ENCODE measurements at regions not wholly inside any gene's neighbourhood (a gene's known extent, or its start where the extent isn't known, plus 50 kb on each side); places are given as distances from the start of the nearest gene placed in this dataset.

DNA sequence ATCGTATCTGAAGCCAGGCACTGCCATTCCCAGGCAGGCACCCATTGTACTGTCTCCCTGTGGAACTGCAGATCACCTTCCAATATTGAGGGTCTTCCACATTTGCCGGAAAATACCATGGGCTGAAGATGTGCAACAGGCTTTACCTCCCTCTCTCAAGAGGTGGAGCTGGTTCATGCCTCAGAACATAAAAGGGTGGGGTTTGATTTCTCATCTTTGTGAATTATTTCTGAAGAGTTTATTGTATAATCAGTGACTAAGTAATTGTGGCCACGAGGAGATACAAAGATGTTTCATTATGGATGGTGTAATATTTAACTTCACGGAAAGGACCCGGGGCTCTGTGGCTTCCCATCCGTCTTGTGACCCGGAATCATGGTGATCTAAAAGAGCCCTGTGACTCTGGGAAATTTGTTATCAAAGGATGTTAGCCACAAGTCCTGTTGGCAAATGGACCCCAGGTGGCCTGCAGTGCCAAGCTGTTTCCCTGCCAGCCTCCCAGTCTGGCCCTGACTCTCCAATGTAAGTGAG, 230.5 kb downstream of the LACC1 start:
- no peaks in the 10 kb centered on the region for H3K36me3 ChIP-seq (ENCODE audit: insufficient read depth, low read length)
- no peaks in the 10 kb centered on the region for H3K9me3 ChIP-seq (ENCODE audit: low read length)
- no peaks in the 10 kb centered on the region for H3K27me3 ChIP-seq (ENCODE audit: low read length)
- H3K4me3 ChIP-seq (ENCODE audit: low read length), result no peak overlapping the region
- H3K9me2 ChIP-seq (replicated peaks; ENCODE audit: insufficient read depth, low read length), result no peaks in the 10 kb centered on the region
- no peak overlapping the region for H3K9ac ChIP-seq (ENCODE audit: low read length)
- no peaks in the 10 kb centered on the region for H4K20me1 ChIP-seq (ENCODE audit: insufficient read depth, low read depth, low read length)
- no peaks in the 10 kb centered on the region for H3K4me1 ChIP-seq (ENCODE audit: low read length)
- H2AFZ ChIP-seq (ENCODE audit: low read length), result no peak overlapping the region
- H3K27ac ChIP-seq (ENCODE audit: low read length), result no peak overlapping the region
- DNase-seq, result no peak
- no peaks in the 10 kb centered on the region for H3K79me2 ChIP-seq (ENCODE audit: low read length)
- no peak overlapping the region for H3K4me2 ChIP-seq (ENCODE audit: low read depth, low read length, poor library complexity, severe bottlenecking)

DNA sequence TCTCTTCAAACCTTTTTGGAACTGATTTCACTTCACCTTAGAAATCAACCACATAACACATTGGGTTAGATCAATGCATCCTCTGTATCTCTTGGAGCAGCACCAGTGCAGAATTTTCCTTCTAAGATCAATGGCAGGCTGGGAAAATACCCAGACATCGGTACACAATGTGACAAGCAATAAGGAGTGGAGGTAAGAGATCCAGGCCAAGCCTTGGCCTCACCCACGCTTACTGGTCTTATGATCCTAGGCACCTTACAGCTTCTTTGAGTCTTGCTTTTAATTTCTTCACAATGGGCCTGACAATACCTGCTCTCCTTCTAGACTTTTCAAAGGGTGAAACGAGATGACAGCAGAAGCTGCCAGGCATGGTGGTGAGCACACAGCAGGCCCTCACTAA, 232.0 kb downstream of the LACC1 start:
- Histone ChIP-seq H4K20me1 (ENCODE audit: insufficient read depth, low read depth, low read length) (no peaks in the 10 kb centered on the region), H3K9me2 (replicated peaks; ENCODE audit: insufficient read depth, low read length) (no peaks in the 10 kb centered on the region), H3K36me3 (ENCODE audit: insufficient read depth, low read length) (no peaks in the 10 kb centered on the region), H3K9me3 (ENCODE audit: low read length) (no peaks in the 10 kb centered on the region), H3K79me2 (ENCODE audit: low read length) (no peaks in the 10 kb centered on the region), H3K4me1 (ENCODE audit: low read length) (no peaks in the 10 kb centered on the region), H3K4me3 (ENCODE audit: low read length) (no peak overlapping the region), H3K27ac (ENCODE audit: low read length) (no peak overlapping the region), H2AFZ (ENCODE audit: low read length) (no peak overlapping the region), H3K27me3 (ENCODE audit: low read length) (no peaks in the 10 kb centered on the region), H3K4me2 (ENCODE audit: low read depth, low read length, poor library complexity, severe bottlenecking) (no peak overlapping the region), H3K9ac (ENCODE audit: low read length) (no peak overlapping the region)
- no peak for DNase-seq

DNA sequence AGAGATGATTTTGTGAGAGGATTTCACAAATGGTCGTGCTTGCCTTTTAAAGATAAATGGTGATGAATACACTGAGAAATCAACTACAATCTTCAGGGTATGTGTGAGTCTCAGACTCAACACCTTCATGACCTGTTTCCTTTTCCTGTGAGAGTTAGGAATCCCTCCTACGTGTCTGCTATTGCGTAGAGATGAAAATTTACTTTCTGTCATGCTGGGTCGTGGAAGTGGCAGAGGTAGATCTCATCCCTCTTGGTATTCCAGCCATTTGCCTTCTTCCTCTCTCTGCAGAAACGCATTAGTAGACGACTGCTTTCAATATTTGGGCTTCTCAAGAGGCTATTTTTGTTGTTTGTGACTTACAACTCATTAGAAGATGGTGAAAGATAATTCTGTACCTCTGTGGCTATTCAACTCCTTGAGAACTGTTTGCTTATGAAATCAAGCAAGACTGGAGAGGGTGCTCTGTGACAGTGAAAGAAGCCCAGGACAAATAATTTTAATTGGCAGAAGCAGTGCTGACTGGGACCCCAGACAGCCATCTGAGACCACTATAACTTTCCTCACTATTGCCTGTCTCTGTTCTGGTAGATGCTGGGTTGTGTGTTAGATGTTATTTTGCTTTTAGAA, 233.1 kb downstream of the LACC1 start:
- no peak overlapping the region for H2AFZ ChIP-seq (ENCODE audit: low read length)
- H3K4me2 ChIP-seq (ENCODE audit: low read depth, low read length, poor library complexity, severe bottlenecking), result no peak overlapping the region
- no peaks in the 10 kb centered on the region for H3K27me3 ChIP-seq (ENCODE audit: low read length)
- no peaks in the 10 kb centered on the region for H4K20me1 ChIP-seq (ENCODE audit: insufficient read depth, low read depth, low read length)
- H3K9me3 ChIP-seq (ENCODE audit: low read length), result no peaks in the 10 kb centered on the region
- no peak overlapping the region for H3K27ac ChIP-seq (ENCODE audit: low read length)
- no peak overlapping the region for H3K4me3 ChIP-seq (ENCODE audit: low read length)
- H3K4me1 ChIP-seq (ENCODE audit: low read length), result no peaks in the 10 kb centered on the region
- no peaks in the 10 kb centered on the region for H3K36me3 ChIP-seq (ENCODE audit: insufficient read depth, low read length)
- H3K9me2 ChIP-seq (replicated peaks; ENCODE audit: insufficient read depth, low read length), result no peaks in the 10 kb centered on the region
- DNase-seq, result no peak
- H3K9ac ChIP-seq (ENCODE audit: low read length), result no peak overlapping the region
- H3K79me2 ChIP-seq (ENCODE audit: low read length), result no peaks in the 10 kb centered on the region

DNA sequence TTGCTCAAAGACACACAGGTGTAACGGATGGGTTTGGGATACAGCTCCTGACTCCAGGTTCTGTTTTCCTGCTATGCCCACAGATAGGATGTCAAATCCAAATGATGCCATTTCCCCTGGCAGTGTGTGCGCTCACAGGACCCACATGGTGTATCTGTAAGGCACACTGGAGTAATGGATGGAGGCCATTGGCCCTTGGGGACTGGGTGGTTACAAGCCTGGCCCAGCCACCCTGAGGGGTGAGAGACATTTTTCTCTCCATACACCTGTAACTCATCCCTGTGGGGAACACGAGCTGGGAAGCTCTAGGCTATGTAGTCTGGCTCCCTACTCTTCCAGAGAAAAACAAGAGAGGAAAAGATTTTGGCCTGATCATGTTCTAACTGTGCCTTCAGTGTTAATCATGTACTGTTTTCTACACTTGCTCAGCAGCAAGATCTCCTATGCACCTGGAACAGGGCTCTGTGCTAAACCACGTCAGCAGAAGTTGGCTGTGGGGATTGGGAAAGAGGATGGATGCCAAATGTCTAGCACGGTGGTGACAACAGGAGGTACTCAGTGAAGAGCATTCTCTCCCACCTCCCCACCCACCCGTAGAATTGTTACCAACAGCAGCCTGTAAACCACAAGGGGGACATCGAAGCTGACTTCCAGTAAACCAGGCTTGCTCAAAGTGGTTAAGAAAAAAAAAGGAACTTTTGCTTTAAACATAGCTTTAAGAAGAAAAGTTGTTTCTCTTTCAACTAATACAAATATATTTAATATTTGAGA, 237.0 kb downstream of the LACC1 start:
- Histone ChIP-seq H3K4me3 (ENCODE audit: low read length) (no peak overlapping the region), H3K9ac (ENCODE audit: low read length) (no peak overlapping the region), H3K4me2 (ENCODE audit: low read depth, low read length, poor library complexity, severe bottlenecking) (no peak overlapping the region), H3K9me3 (ENCODE audit: low read length) (no peaks in the 10 kb centered on the region), H4K20me1 (ENCODE audit: insufficient read depth, low read depth, low read length) (no peaks in the 10 kb centered on the region), H2AFZ (ENCODE audit: low read length) (no peak overlapping the region), H3K36me3 (ENCODE audit: insufficient read depth, low read length) (no peaks in the 10 kb centered on the region), H3K9me2 (replicated peaks; ENCODE audit: insufficient read depth, low read length) (no peaks in the 10 kb centered on the region), H3K79me2 (ENCODE audit: low read length) (no peaks in the 10 kb centered on the region), H3K27ac (ENCODE audit: low read length) (no peak overlapping the region), H3K27me3 (ENCODE audit: low read length) (no peaks in the 10 kb centered on the region), H3K4me1 (ENCODE audit: low read length) (no peaks in the 10 kb centered on the region)
- no peak for DNase-seq

DNA sequence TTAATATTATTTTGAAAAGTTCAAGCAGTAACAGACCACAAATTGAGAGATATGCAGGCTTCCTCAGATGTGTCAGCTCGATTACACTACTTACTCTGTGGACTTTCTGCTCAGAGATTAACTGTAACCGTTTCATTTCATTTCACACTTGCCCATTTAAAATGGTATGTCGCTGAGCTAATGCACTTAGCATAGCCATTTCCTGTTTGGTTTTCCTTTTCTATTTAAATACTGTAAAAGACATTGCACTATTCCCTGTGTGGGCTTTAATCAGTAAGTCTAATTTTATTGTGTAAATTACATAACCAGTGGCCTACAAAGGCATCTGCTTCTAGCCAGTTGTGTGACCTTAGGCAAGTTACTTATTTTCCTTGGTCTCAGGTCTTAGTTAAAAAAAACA, 237.6 kb downstream of the LACC1 start:
- Histone ChIP-seq H2AFZ (ENCODE audit: low read length) (no peak overlapping the region), H3K9me2 (replicated peaks; ENCODE audit: insufficient read depth, low read length) (no peaks in the 10 kb centered on the region), H3K27me3 (ENCODE audit: low read length) (no peaks in the 10 kb centered on the region), H4K20me1 (ENCODE audit: insufficient read depth, low read depth, low read length) (no peaks in the 10 kb centered on the region), H3K36me3 (ENCODE audit: insufficient read depth, low read length) (no peaks in the 10 kb centered on the region), H3K4me2 (ENCODE audit: low read depth, low read length, poor library complexity, severe bottlenecking) (no peak overlapping the region), H3K27ac (ENCODE audit: low read length) (no peak overlapping the region), H3K79me2 (ENCODE audit: low read length) (no peaks in the 10 kb centered on the region), H3K4me3 (ENCODE audit: low read length) (no peak overlapping the region), H3K9me3 (ENCODE audit: low read length) (no peaks in the 10 kb centered on the region), H3K4me1 (ENCODE audit: low read length) (no peaks in the 10 kb centered on the region), H3K9ac (ENCODE audit: low read length) (no peak overlapping the region)
- no peak for DNase-seq

DNA sequence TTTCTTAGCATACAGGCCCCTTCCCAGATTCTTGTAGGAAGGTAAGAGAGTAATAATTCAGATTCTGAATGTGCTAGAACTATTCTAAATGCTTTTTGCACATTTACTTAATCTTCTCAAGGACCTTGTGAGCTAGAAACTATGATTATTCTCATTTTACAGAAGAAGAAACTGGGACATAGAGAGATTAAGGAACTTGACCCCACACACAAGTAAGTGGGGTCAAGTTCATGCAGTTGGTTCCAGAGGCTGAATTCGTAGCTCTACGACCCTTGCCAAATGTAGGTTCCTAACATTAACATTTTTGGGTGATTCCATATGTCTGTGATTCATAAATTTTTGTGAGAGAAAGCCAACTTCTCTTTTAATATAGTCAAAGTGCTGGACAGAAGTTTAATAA, 238.1 kb downstream of the LACC1 start:
- H3K9ac ChIP-seq (ENCODE audit: low read length), result no peak overlapping the region
- H3K9me2 ChIP-seq (replicated peaks; ENCODE audit: insufficient read depth, low read length), result no peaks in the 10 kb centered on the region
- no peak overlapping the region for H3K4me2 ChIP-seq (ENCODE audit: low read depth, low read length, poor library complexity, severe bottlenecking)
- H3K27ac ChIP-seq (ENCODE audit: low read length), result no peak overlapping the region
- no peaks in the 10 kb centered on the region for H3K27me3 ChIP-seq (ENCODE audit: low read length)
- H2AFZ ChIP-seq (ENCODE audit: low read length), result no peak overlapping the region
- no peaks in the 10 kb centered on the region for H4K20me1 ChIP-seq (ENCODE audit: insufficient read depth, low read depth, low read length)
- no peaks in the 10 kb centered on the region for H3K36me3 ChIP-seq (ENCODE audit: insufficient read depth, low read length)
- no peak for DNase-seq
- H3K79me2 ChIP-seq (ENCODE audit: low read length), result no peaks in the 10 kb centered on the region
- no peak overlapping the region for H3K4me3 ChIP-seq (ENCODE audit: low read length)
- no peaks in the 10 kb centered on the region for H3K9me3 ChIP-seq (ENCODE audit: low read length)
- no peaks in the 10 kb centered on the region for H3K4me1 ChIP-seq (ENCODE audit: low read length)

DNA sequence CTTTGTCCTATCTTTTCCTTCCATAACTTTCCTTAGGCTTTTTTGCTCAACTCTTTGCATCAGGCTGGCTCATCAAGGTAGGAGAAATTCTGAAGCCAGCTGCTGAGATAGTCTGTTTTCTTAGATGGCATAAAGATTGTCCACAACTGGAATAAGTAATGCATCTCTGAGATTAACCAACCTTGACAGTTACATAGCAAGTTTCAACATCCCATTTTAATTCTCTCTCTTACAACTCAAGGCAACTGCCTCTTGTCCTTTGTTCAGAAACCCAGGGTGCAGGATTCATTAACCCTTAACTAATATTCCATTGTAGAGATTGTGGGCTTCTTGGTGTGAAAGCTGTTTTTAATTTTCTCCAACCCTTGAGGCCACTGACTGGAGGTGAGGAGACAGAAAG, 239.2 kb downstream of the LACC1 start:
- Histone ChIP-seq H3K9ac (ENCODE audit: low read length) (no peak overlapping the region), H3K79me2 (ENCODE audit: low read length) (no peaks in the 10 kb centered on the region), H3K27me3 (ENCODE audit: low read length) (no peaks in the 10 kb centered on the region), H3K4me2 (ENCODE audit: low read depth, low read length, poor library complexity, severe bottlenecking) (no peak overlapping the region), H3K4me3 (ENCODE audit: low read length) (no peak overlapping the region), H3K9me3 (ENCODE audit: low read length) (no peaks in the 10 kb centered on the region; the same call in 1 of the 2 replicates), H2AFZ (ENCODE audit: low read length) (no peak overlapping the region), H3K36me3 (ENCODE audit: insufficient read depth, low read length) (no peaks in the 10 kb centered on the region), H3K27ac (ENCODE audit: low read length) (no peak overlapping the region), H4K20me1 (ENCODE audit: insufficient read depth, low read depth, low read length) (no peaks in the 10 kb centered on the region), H3K4me1 (ENCODE audit: low read length) (no peaks in the 10 kb centered on the region), H3K9me2 (replicated peaks; ENCODE audit: insufficient read depth, low read length) (no peaks in the 10 kb centered on the region)
- no peak for DNase-seq

DNA sequence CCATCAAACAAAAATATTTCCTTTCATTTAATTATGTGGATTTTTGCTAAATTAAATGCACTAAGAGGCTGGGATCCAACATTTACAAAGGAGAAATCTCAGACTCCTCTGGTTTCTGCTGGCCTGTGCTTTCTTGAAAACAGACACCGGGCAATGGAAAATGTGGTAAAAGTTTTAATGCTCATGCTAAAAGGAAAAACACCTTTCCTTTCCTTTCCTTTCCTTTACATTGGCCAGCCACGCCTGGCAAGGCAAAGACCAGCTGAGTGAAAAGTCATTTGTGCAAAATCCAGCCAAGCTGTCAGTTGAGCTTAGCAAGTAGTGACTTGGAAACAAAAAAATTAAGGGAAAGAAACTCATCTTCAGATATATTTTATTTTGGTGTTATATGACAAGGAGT, 240.3 kb downstream of the LACC1 start:
- Histone ChIP-seq H3K27me3 (ENCODE audit: low read length) (0 out of 2 replicates have a peak, but pooled peaks cover 4% of the 10 kb centered on the region), H3K36me3 (ENCODE audit: insufficient read depth, low read length) (no peaks in the 10 kb centered on the region), H2AFZ (ENCODE audit: low read length) (no peak overlapping the region), H3K4me1 (ENCODE audit: low read length) (no peaks in the 10 kb centered on the region), H3K27ac (ENCODE audit: low read length) (no peak overlapping the region), H4K20me1 (ENCODE audit: insufficient read depth, low read depth, low read length) (no peaks in the 10 kb centered on the region), H3K4me3 (ENCODE audit: low read length) (no peak overlapping the region), H3K4me2 (ENCODE audit: low read depth, low read length, poor library complexity, severe bottlenecking) (no peak overlapping the region), H3K9ac (ENCODE audit: low read length) (no peak overlapping the region), H3K9me2 (replicated peaks; ENCODE audit: insufficient read depth, low read length) (no peaks in the 10 kb centered on the region), H3K9me3 (ENCODE audit: low read length) (peaks cover 3% of the 10 kb centered on the region; the same call in 1 of the 2 replicates), H3K79me2 (ENCODE audit: low read length) (no peaks in the 10 kb centered on the region)
- DNase-seq, result no peak

Data from Karpas-422 (cell line).